T-helper 1 cell treated with Interleukin-12 subunit alpha and Interleukin-12 subunit beta and Interleukin-4 antibody, amounts not matched to agents 30 ng/mL and 1 ng/mL, for 36 hours (primary cell): ENCODE measurements at regions not wholly inside any gene's neighbourhood (a gene's known extent, or its start where the extent isn't known, plus 50 kb on each side); places are given as distances from the start of the nearest gene placed in this dataset.

Experiments used
- intact Hi-C: fragments of 100-400 bp; cut with micrococcal nuclease; formaldehyde crosslinking; loops from one replicate; pipeline ENCODE4 v1.15.1; 2024

- intact Hi-C loops: no loop called here
These were observed 72.9 kb upstream of the PPM1J start for GRCh38 chr1:112788054-112788453.

GRCh38 chr1:112783059-112783458, 67.9 kb upstream of the PPM1J start:
- intact Hi-C loops: no loop called here

GRCh38 chr1:112779665-112780526, 64.8 kb upstream of the PPM1J start:
- intact Hi-C loops: no loop called here

- intact Hi-C loops: no loop called here
These were observed 63.0 kb upstream of the PPM1J start for GRCh38 chr1:112778137-112778536.

- intact Hi-C loops: no loop called here
These were observed 61.6 kb upstream of the PPM1J start for GRCh38 chr1:112776688-112777087.

- intact Hi-C loops: no loop called here
These were observed 57.6 kb upstream of the PPM1J start for GRCh38 chr1:112772781-112773180.

GRCh38 chr1:112770724-112771123, 55.6 kb upstream of the PPM1J start:
- intact Hi-C loops: no loop called here

GRCh38 chr1:112769611-112770010, 54.5 kb upstream of the PPM1J start:
- intact Hi-C loops: no loop called here

GRCh38 chr1:112767646-112768045, 52.5 kb upstream of the PPM1J start:
- intact Hi-C loops: no loop called here
